ENCODE measurements at regions not wholly inside any gene's neighbourhood (a gene's known extent, or its start where the extent isn't known, plus 50 kb on each side); places are given as distances from the start of the nearest gene placed in this dataset.

GRCh38 chr22:26842103-26842502 lies 184.7 kb downstream of the MIAT start:
- Histone ChIP-seq H4K20me1 (ENCODE audit: insufficient read depth, low read length) (no peaks in the 10 kb centered on the region), H3K27ac (ENCODE audit: low read depth, low read length) (no peak overlapping the region), H3K9me3 (ENCODE audit: insufficient read depth, low read depth, low read length) (no peaks in the 10 kb centered on the region), H3K27me3 (ENCODE audit: insufficient read depth, low read length) (no peaks in the 10 kb centered on the region), H3K4me2 (ENCODE audit: low read length) (no peak overlapping the region), H3K4me3 (ENCODE audit: insufficient read depth, low read depth, low read length) (no peak overlapping the region), H2AFZ (ENCODE audit: low read depth, low read length) (no peak overlapping the region), H3K79me2 (ENCODE audit: insufficient read depth, low read length) (no peaks in the 10 kb centered on the region), H3K36me3 (ENCODE audit: insufficient read depth, low read length) (no peaks in the 10 kb centered on the region), H3K4me1 (ENCODE audit: insufficient read depth, low read length) (peaks cover 26% of the 10 kb centered on the region), H3K9ac (ENCODE audit: low read length) (no peak overlapping the region)
- DNase-seq (ENCODE audit: low read depth) = no peak
- H3K4me1 Mint-ChIP-seq (ENCODE audit: low read depth, unreplicated experiment) = peaks cover 25% of the 10 kb centered on the region
- H3K27ac Mint-ChIP-seq (ENCODE audit: unreplicated experiment) = no peak overlapping the region
- H3K27me3 Mint-ChIP-seq (ENCODE audit: low read depth, unreplicated experiment) = peaks cover 31% of the 10 kb centered on the region
- no peaks in the 10 kb centered on the region for H3K36me3 Mint-ChIP-seq (ENCODE audit: low read depth, unreplicated experiment)
- TF ChIP-seq EZH2 (IDR thresholded peaks at IDR 0.05; ENCODE audit: insufficient read depth, low read length) (no peak), CTCF (IDR thresholded peaks at IDR 0.05; ENCODE audit: insufficient read depth, low read depth, low read length) (no peak)
- H3K9me3 Mint-ChIP-seq (ENCODE audit: unreplicated experiment) = peaks cover 3% of the 10 kb centered on the region
- no peak overlapping the region for H3K4me3 Mint-ChIP-seq (ENCODE audit: unreplicated experiment)
- no peak for FAIRE-seq

- Histone ChIP-seq H2AFZ (ENCODE audit: low read depth, low read length) (peak overlapping the region; percentile 6), H3K27ac (ENCODE audit: low read depth, low read length) (no peak overlapping the region), H3K9me3 (ENCODE audit: insufficient read depth, low read depth, low read length) (no peaks in the 10 kb centered on the region), H3K36me3 (ENCODE audit: insufficient read depth, low read length) (no peaks in the 10 kb centered on the region), H3K27me3 (ENCODE audit: insufficient read depth, low read length) (no peaks in the 10 kb centered on the region), H3K79me2 (ENCODE audit: insufficient read depth, low read length) (no peaks in the 10 kb centered on the region), H4K20me1 (ENCODE audit: insufficient read depth, low read length) (no peaks in the 10 kb centered on the region), H3K4me1 (ENCODE audit: insufficient read depth, low read length) (peaks cover 38% of the 10 kb centered on the region), H3K9ac (ENCODE audit: low read length) (no peak overlapping the region), H3K4me3 (ENCODE audit: insufficient read depth, low read depth, low read length) (no peak overlapping the region), H3K4me2 (ENCODE audit: low read length) (peak overlapping the region; percentile 50)
- DNase-seq (ENCODE audit: low read depth) (peak; percentile 54), FAIRE-seq (no peak)
- Mint-ChIP-seq H3K4me3 (ENCODE audit: unreplicated experiment) (no peak overlapping the region), H3K27me3 (ENCODE audit: low read depth, unreplicated experiment) (peaks cover 25% of the 10 kb centered on the region), H3K4me1 (ENCODE audit: low read depth, unreplicated experiment) (peaks cover 31% of the 10 kb centered on the region), H3K27ac (ENCODE audit: unreplicated experiment) (no peak overlapping the region), H3K9me3 (ENCODE audit: unreplicated experiment) (peaks cover 3% of the 10 kb centered on the region), H3K36me3 (ENCODE audit: low read depth, unreplicated experiment) (no peaks in the 10 kb centered on the region)
- TF ChIP-seq CTCF (IDR thresholded peaks at IDR 0.05; ENCODE audit: insufficient read depth, low read depth, low read length) (no peak), EZH2 (IDR thresholded peaks at IDR 0.05; ENCODE audit: insufficient read depth, low read length) (no peak)
Measured at GRCh38 chr22:26845021-26845743, 187.8 kb downstream of the MIAT start.

GRCh38 chr22:26846076-26846475 lies 188.7 kb downstream of the MIAT start:
- Histone ChIP-seq H3K9me3 (ENCODE audit: insufficient read depth, low read depth, low read length) (no peaks in the 10 kb centered on the region), H3K79me2 (ENCODE audit: insufficient read depth, low read length) (no peaks in the 10 kb centered on the region), H4K20me1 (ENCODE audit: insufficient read depth, low read length) (no peaks in the 10 kb centered on the region), H3K27me3 (ENCODE audit: insufficient read depth, low read length) (no peaks in the 10 kb centered on the region), H3K9ac (ENCODE audit: low read length) (no peak overlapping the region), H3K4me2 (ENCODE audit: low read length) (peak overlapping the region; percentile 33), H2AFZ (ENCODE audit: low read depth, low read length) (no peak overlapping the region), H3K36me3 (ENCODE audit: insufficient read depth, low read length) (no peaks in the 10 kb centered on the region), H3K27ac (ENCODE audit: low read depth, low read length) (no peak overlapping the region), H3K4me3 (ENCODE audit: insufficient read depth, low read depth, low read length) (no peak overlapping the region), H3K4me1 (ENCODE audit: insufficient read depth, low read length) (peaks cover 38% of the 10 kb centered on the region)
- DNase-seq (ENCODE audit: low read depth) (no peak), FAIRE-seq (no peak)
- Mint-ChIP-seq H3K4me1 (ENCODE audit: low read depth, unreplicated experiment) (peaks cover 31% of the 10 kb centered on the region), H3K27ac (ENCODE audit: unreplicated experiment) (no peak overlapping the region), H3K36me3 (ENCODE audit: low read depth, unreplicated experiment) (no peaks in the 10 kb centered on the region), H3K27me3 (ENCODE audit: low read depth, unreplicated experiment) (peaks cover 19% of the 10 kb centered on the region), H3K9me3 (ENCODE audit: unreplicated experiment) (peaks cover 3% of the 10 kb centered on the region), H3K4me3 (ENCODE audit: unreplicated experiment) (no peak overlapping the region)
- no peak for TF ChIP-seq CTCF (IDR thresholded peaks at IDR 0.05; ENCODE audit: insufficient read depth, low read depth, low read length)
- TF ChIP-seq EZH2 (IDR thresholded peaks at IDR 0.05; ENCODE audit: insufficient read depth, low read length) = no peak

Measured in astrocyte (in vitro differentiated cells and primary cell).